ENCODE measurements at regions not wholly inside any gene's neighbourhood (a gene's known extent, or its start where the extent isn't known, plus 50 kb on each side); places are given as distances from the start of the nearest gene placed in this dataset.
A peak's percentile ranks its signal among the peaks of the same experiment; 100 is the strongest.

DNA sequence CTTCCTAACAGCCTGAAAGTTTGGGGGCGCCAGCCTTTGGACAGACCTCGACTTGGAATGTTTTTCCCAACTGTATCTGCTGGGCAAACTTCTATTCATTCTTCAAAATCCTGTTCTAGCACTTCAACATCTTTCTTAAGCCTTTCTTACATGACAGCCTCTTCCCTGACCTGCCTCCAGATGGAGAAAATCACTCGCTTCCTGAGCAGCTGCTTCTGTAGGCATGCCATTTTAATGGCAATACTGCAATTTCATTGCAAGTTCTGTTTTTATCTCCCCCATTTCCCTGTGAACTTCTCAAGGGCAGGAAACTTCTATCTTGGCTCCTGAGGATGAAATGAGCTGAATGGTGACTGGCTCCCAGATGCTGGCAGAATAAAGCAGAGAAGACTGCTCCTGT, 128.8 kb upstream of the ASIC2 start:
- no peak for TF ChIP-seq CTCF (IDR thresholded peaks at IDR 0.05; ENCODE audit: low read depth, low read length)
- DNase-seq (ENCODE audit: low read depth, low spot score), result no peak
- in situ Hi-C loops (cut with HindIII; ENCODE audit: low sequenced_read_pairs), result no loop called here
- no peak overlapping the region for H3K4me3 ChIP-seq (ENCODE audit: low read depth, low read length)

- H3K4me3 ChIP-seq (ENCODE audit: low read depth, low read length), result no peak overlapping the region
- in situ Hi-C loops (cut with HindIII; ENCODE audit: low sequenced_read_pairs), result no loop called here
- TF ChIP-seq CTCF (IDR thresholded peaks at IDR 0.05; ENCODE audit: low read depth, low read length), result no peak
- DNase-seq (ENCODE audit: low read depth, low spot score), result no peak
Observed at GRCh38 chr17:33433581-33433980, 140.5 kb upstream of the ASIC2 start.

GRCh38 chr17:33434841-33435240, 141.7 kb upstream of the ASIC2 start:
- DNase-seq (ENCODE audit: low read depth, low spot score), result no peak
- in situ Hi-C loops (cut with HindIII; ENCODE audit: low sequenced_read_pairs), result no loop called here
- H3K4me3 ChIP-seq (ENCODE audit: low read depth, low read length), result no peak overlapping the region
- TF ChIP-seq CTCF (IDR thresholded peaks at IDR 0.05; ENCODE audit: low read depth, low read length), result no peak

- H3K4me3 ChIP-seq (ENCODE audit: low read depth, low read length), result no peak overlapping the region
- in situ Hi-C loops (cut with HindIII; ENCODE audit: low sequenced_read_pairs), result no loop called here
- TF ChIP-seq CTCF (IDR thresholded peaks at IDR 0.05; ENCODE audit: low read depth, low read length), result no peak
- DNase-seq (ENCODE audit: low read depth, low spot score), result peak; percentile 0
Observed at GRCh38 chr17:33435721-33436301, 142.7 kb upstream of the ASIC2 start.

- peak; percentile 1 for DNase-seq (ENCODE audit: low read depth, low spot score)
- in situ Hi-C loops (cut with HindIII; ENCODE audit: low sequenced_read_pairs), result no loop called here
- no peak for TF ChIP-seq CTCF (IDR thresholded peaks at IDR 0.05; ENCODE audit: low read depth, low read length)
- no peak overlapping the region for H3K4me3 ChIP-seq (ENCODE audit: low read depth, low read length)
Observed at GRCh38 chr17:33436321-33436720, 143.2 kb upstream of the ASIC2 start.

- no peak for DNase-seq (ENCODE audit: low read depth, low spot score)
- no peak overlapping the region for H3K4me3 ChIP-seq (ENCODE audit: low read depth, low read length)
- TF ChIP-seq CTCF (IDR thresholded peaks at IDR 0.05; ENCODE audit: low read depth, low read length), result no peak
- in situ Hi-C loops (cut with HindIII; ENCODE audit: low sequenced_read_pairs), result no loop called here
Observed at GRCh38 chr17:33438139-33438538, 145.0 kb upstream of the ASIC2 start.

DNA sequence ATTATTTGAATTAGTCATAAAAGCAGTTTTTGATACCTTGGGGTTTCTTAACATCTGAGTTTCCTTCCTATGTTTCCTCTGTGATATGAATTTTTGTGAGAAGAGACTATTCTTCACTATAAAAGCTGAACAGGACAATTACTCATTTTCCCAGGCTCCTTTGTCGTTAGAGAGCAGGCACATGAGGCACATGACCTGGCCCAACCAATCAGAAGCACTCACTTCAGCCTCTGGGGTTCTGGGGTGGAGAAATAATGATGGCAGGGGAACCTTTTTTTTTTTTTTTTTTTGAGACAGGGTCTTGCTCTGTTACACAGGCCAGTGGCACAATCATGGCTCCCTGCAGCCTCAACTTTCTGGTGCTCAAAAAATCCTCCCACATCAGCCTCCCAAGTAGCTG, 145.5 kb upstream of the ASIC2 start:
- TF ChIP-seq CTCF (IDR thresholded peaks at IDR 0.05; ENCODE audit: low read depth, low read length), result no peak
- no peak overlapping the region for H3K4me3 ChIP-seq (ENCODE audit: low read depth, low read length)
- in situ Hi-C loops (cut with HindIII; ENCODE audit: low sequenced_read_pairs), result no loop called here
- no peak for DNase-seq (ENCODE audit: low read depth, low spot score)
